Ascending aorta (tissue), 2 donors: ENCODE measurements at regions not wholly inside any gene's neighbourhood (a gene's known extent, or its start where the extent isn't known, plus 50 kb on each side); places are given as distances from the start of the nearest gene placed in this dataset.

Source experiments
- DNase-seq, 2 donors: peaks; one replicate each; pipeline ENCODE4 v3.0.0-alpha.2; 2019; ENCODE audit warnings: low spot score in 2 of 2
- H3K27ac ChIP-seq, 2 donors: fragments of 200-600 bp; sonication (generic); one replicate each; pipeline ENCODE4 v1.5.1; 2016 to 2017; ENCODE audit warnings: mild to moderate bottlenecking in 1 of 2
- H3K27me3 ChIP-seq: fragments of 200-600 bp; sonication (generic); one replicate; pipeline ENCODE4 v1.5.1; 2017
- H3K36me3 ChIP-seq, 2 donors: fragments of 200-600 bp; sonication (generic); one replicate each; pipeline ENCODE4 v1.5.1; 2016
- H3K4me1 ChIP-seq, 2 donors: fragments of 200-600 bp; sonication (generic); one replicate each; pipeline ENCODE4 v1.5.1; 2016 to 2017; ENCODE audit warnings: mild to moderate bottlenecking in 1 of 2
- H3K4me3 ChIP-seq, 2 donors: fragments of 200-600 bp; sonication (generic); one replicate each; pipeline ENCODE4 v1.5.1; 2016 to 2017; ENCODE audit warnings: mild to moderate bottlenecking in 1 of 2
- H3K9me3 ChIP-seq, 2 donors: fragments of 200-600 bp; sonication (generic); one replicate each; pipeline ENCODE4 v1.5.1; 2016
- CTCF ChIP-seq, 3 experiments: fragments of 200-600 bp in 2 of 3; fragments of 450-650 bp in 1 of 3; sonication (generic) in 2 of 3; IDR thresholded peaks; one replicate each; pipeline ENCODE4 v1.5.1; 2016 to 2019; ENCODE audit warnings: antibody characterized with exemption in 3 of 3, mild to moderate bottlenecking in 1 of 3, moderate library complexity in 1 of 3
- intact Hi-C: fragments of 100-400 bp; cut with DNase I; formaldehyde crosslinking; loops from one replicate; pipeline ENCODE4 v1.15.1; 2023

DNA sequence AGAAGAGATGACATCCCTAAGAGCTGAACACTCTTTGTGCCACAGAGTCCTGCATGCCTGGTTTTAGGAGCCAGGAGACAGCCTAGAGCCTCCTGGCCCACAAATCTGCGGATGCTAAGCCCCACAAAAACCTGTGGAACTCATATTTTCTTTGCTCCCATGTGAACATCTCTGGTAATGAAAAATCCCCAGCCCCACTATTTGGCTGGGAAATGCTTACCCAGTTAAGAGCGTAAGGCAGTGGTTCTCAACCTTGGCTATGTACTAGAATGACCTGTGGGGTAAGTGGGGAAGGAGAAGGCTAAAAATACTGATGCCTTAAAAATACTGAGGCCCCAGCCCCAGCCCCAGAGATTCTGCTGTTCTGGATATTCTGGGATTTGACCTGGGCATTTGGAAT lies 208.1 kb downstream of the EN1 start:
- Histone ChIP-seq H3K27me3 (no peaks in the 10 kb centered on the region), H3K4me1 (no peaks in the 10 kb centered on the region), H3K4me3 (no peak overlapping the region), H3K27ac (no peak overlapping the region), H3K9me3 (no peaks in the 10 kb centered on the region), H3K36me3 (no peaks in the 10 kb centered on the region)
- intact Hi-C loops = no loop called here
- TF ChIP-seq CTCF (IDR thresholded peaks at IDR 0.05) = no peak
- no peak for DNase-seq

- H3K4me1 ChIP-seq = no peaks in the 10 kb centered on the region
- TF ChIP-seq CTCF (IDR thresholded peaks at IDR 0.05) = no peak
- no peaks in the 10 kb centered on the region for H3K36me3 ChIP-seq
- no peaks in the 10 kb centered on the region for H3K9me3 ChIP-seq
- H3K27me3 ChIP-seq = no peaks in the 10 kb centered on the region
- no peak overlapping the region for H3K27ac ChIP-seq
- H3K4me3 ChIP-seq = no peak overlapping the region
- DNase-seq = no peak
- intact Hi-C loops = no loop called here
Observed at GRCh38 chr2:118638453-118638852, 209.0 kb downstream of the EN1 start.

- DNase-seq = no peak
- Histone ChIP-seq H3K36me3 (no peaks in the 10 kb centered on the region), H3K9me3 (no peaks in the 10 kb centered on the region), H3K4me3 (no peak overlapping the region), H3K27ac (no peak overlapping the region), H3K27me3 (no peaks in the 10 kb centered on the region), H3K4me1 (no peaks in the 10 kb centered on the region)
- intact Hi-C loops = no loop called here
- no peak for TF ChIP-seq CTCF (IDR thresholded peaks at IDR 0.05)
Observed at GRCh38 chr2:118635891-118636290, 211.6 kb downstream of the EN1 start.

- no peaks in the 10 kb centered on the region for H3K4me1 ChIP-seq
- intact Hi-C loops = no loop called here
- no peaks in the 10 kb centered on the region for H3K9me3 ChIP-seq
- H3K4me3 ChIP-seq = no peak overlapping the region
- DNase-seq = no peak
- no peak for TF ChIP-seq CTCF (IDR thresholded peaks at IDR 0.05)
- H3K36me3 ChIP-seq = no peaks in the 10 kb centered on the region
- no peaks in the 10 kb centered on the region for H3K27me3 ChIP-seq
- no peak overlapping the region for H3K27ac ChIP-seq
Observed at GRCh38 chr2:118634876-118635275, 212.6 kb downstream of the EN1 start.

GRCh38 chr2:118633371-118634018 lies 214.0 kb downstream of the EN1 start:
- Histone ChIP-seq H3K4me1 (no peaks in the 10 kb centered on the region), H3K9me3 (no peaks in the 10 kb centered on the region), H3K27ac (no peak overlapping the region), H3K27me3 (no peaks in the 10 kb centered on the region), H3K4me3 (no peak overlapping the region), H3K36me3 (no peaks in the 10 kb centered on the region)
- no peak for TF ChIP-seq CTCF (IDR thresholded peaks at IDR 0.05)
- intact Hi-C loops = no loop called here
- no peak for DNase-seq

GRCh38 chr2:118632921-118633320 lies 214.5 kb downstream of the EN1 start:
- TF ChIP-seq CTCF (IDR thresholded peaks at IDR 0.05) = no peak
- Histone ChIP-seq H3K27ac (no peak overlapping the region), H3K9me3 (no peaks in the 10 kb centered on the region), H3K4me3 (no peak overlapping the region), H3K27me3 (no peaks in the 10 kb centered on the region), H3K4me1 (no peaks in the 10 kb centered on the region), H3K36me3 (no peaks in the 10 kb centered on the region)
- DNase-seq = no peak
- intact Hi-C loops = no loop called here
